ENCODE measurements at regions not wholly inside any gene's neighbourhood (a gene's known extent, or its start where the extent isn't known, plus 50 kb on each side); places are given as distances from the start of the nearest gene placed in this dataset.
"Not testable (repeated sequence)": the region's sequence is repeated elsewhere in the genome, so short reads cannot be mapped to it uniquely, and the experiment has no call there.

- Histone ChIP-seq H3F3A (ENCODE audit: low read depth) (no peaks in the 10 kb centered on the region), H3K4me1 (no peaks in the 10 kb centered on the region), H3K9ac (no peak overlapping the region), H4K20me1 (ENCODE audit: low read depth) (no peaks in the 10 kb centered on the region), H3K4me3 (no peak overlapping the region), H2AFZ (replicated peaks) (no peak overlapping the region), H3K79me2 (ENCODE audit: low read depth) (no peaks in the 10 kb centered on the region), H3K27me3 (no peaks in the 10 kb centered on the region), H3K9me3 (ENCODE audit: low read depth) (no peaks in the 10 kb centered on the region), H3K36me3 (no peaks in the 10 kb centered on the region), H3K4me2 (no peak overlapping the region), H3K27ac (no peak overlapping the region)
- TF ChIP-seq CTCF (IDR thresholded peaks at IDR 0.05) (no peak), EZH2phosphoT487 (IDR thresholded peaks at IDR 0.05) (no peak), EZH2 (IDR thresholded peaks at IDR 0.05) (no peak)
- no peak overlapping the region for H3K27ac Mint-ChIP-seq
- H3K9me3 Mint-ChIP-seq = no peaks in the 10 kb centered on the region
- DNase-seq (ENCODE audit: low spot score) = no peak
- H3K27me3 Mint-ChIP-seq (ENCODE audit: insufficient read depth, low read depth) = no peaks in the 10 kb centered on the region
- H3K4me1 Mint-ChIP-seq = no peaks in the 10 kb centered on the region
- H3K36me3 Mint-ChIP-seq = no peaks in the 10 kb centered on the region
- no peak overlapping the region for H3K4me3 Mint-ChIP-seq
These were observed 657.2 kb downstream of the PRIM2 start for GRCh38 chr6:57974653-57975052.

- H3K9me3 ChIP-seq (ENCODE audit: low read depth); H3K4me2 ChIP-seq; H3K36me3 ChIP-seq; H3F3A ChIP-seq (ENCODE audit: low read depth); H3K4me3 ChIP-seq; H3K79me2 ChIP-seq (ENCODE audit: low read depth); H3K9ac ChIP-seq; H3K4me3 Mint-ChIP-seq; H2AFZ ChIP-seq (replicated peaks); H3K9me3 Mint-ChIP-seq; H3K27me3 Mint-ChIP-seq (ENCODE audit: insufficient read depth, low read depth); H3K27ac ChIP-seq; H3K4me1 Mint-ChIP-seq; H4K20me1 ChIP-seq (ENCODE audit: low read depth); H3K36me3 Mint-ChIP-seq; DNase-seq (ENCODE audit: low spot score); H3K27me3 ChIP-seq; H3K27ac Mint-ChIP-seq; H3K4me1 ChIP-seq: not testable (repeated sequence)
These were observed 657.7 kb downstream of the PRIM2 start for GRCh38 chr6:57975127-57975526.

GRCh38 chr6:57976371-57976770 lies 658.9 kb downstream of the PRIM2 start:
- not testable (repeated sequence) for H3K4me1 ChIP-seq; H2AFZ ChIP-seq (replicated peaks); H4K20me1 ChIP-seq (ENCODE audit: low read depth); H3K27me3 ChIP-seq; H3K36me3 Mint-ChIP-seq; H3K4me2 ChIP-seq; H3K36me3 ChIP-seq; H3K4me1 Mint-ChIP-seq; DNase-seq (ENCODE audit: low spot score); H3K9ac ChIP-seq; H3K79me2 ChIP-seq (ENCODE audit: low read depth); H3K4me3 Mint-ChIP-seq; H3K27ac Mint-ChIP-seq; H3F3A ChIP-seq (ENCODE audit: low read depth); H3K9me3 ChIP-seq (ENCODE audit: low read depth); H3K4me3 ChIP-seq; H3K27me3 Mint-ChIP-seq (ENCODE audit: insufficient read depth, low read depth); H3K9me3 Mint-ChIP-seq; H3K27ac ChIP-seq

GRCh38 chr6:57983603-57984002 lies 666.2 kb downstream of the PRIM2 start:
- not testable (repeated sequence) for DNase-seq (ENCODE audit: low spot score); H2AFZ ChIP-seq (replicated peaks); H3K36me3 Mint-ChIP-seq; H3K4me1 Mint-ChIP-seq; H3K4me1 ChIP-seq; H3K27me3 Mint-ChIP-seq (ENCODE audit: insufficient read depth, low read depth); H3K9me3 ChIP-seq (ENCODE audit: low read depth); H3K9ac ChIP-seq; H3K4me2 ChIP-seq; H3K79me2 ChIP-seq (ENCODE audit: low read depth); H3K36me3 ChIP-seq; H3K27ac ChIP-seq; H4K20me1 ChIP-seq (ENCODE audit: low read depth); H3K9me3 Mint-ChIP-seq; H3K27me3 ChIP-seq; H3F3A ChIP-seq (ENCODE audit: low read depth); H3K4me3 Mint-ChIP-seq; H3K4me3 ChIP-seq; H3K27ac Mint-ChIP-seq

- not testable (repeated sequence) for H3K4me3 ChIP-seq; H3K27me3 Mint-ChIP-seq (ENCODE audit: insufficient read depth, low read depth); H3K36me3 Mint-ChIP-seq; H3K27me3 ChIP-seq; H4K20me1 ChIP-seq (ENCODE audit: low read depth); H3K27ac Mint-ChIP-seq; H3K9me3 Mint-ChIP-seq; H3K9me3 ChIP-seq (ENCODE audit: low read depth); H3K9ac ChIP-seq; H3K27ac ChIP-seq; H3K4me2 ChIP-seq; H3K4me3 Mint-ChIP-seq; H2AFZ ChIP-seq (replicated peaks); H3K79me2 ChIP-seq (ENCODE audit: low read depth); H3K4me1 Mint-ChIP-seq; H3K36me3 ChIP-seq; DNase-seq (ENCODE audit: low spot score); H3F3A ChIP-seq (ENCODE audit: low read depth); H3K4me1 ChIP-seq
These were observed 667.1 kb downstream of the PRIM2 start for GRCh38 chr6:57984575-57984974.

- H3K36me3 ChIP-seq; H3K27me3 ChIP-seq; H3K4me3 Mint-ChIP-seq; H3K4me1 Mint-ChIP-seq; H3K9ac ChIP-seq; H3F3A ChIP-seq (ENCODE audit: low read depth); H3K36me3 Mint-ChIP-seq; H3K27me3 Mint-ChIP-seq (ENCODE audit: insufficient read depth, low read depth); DNase-seq (ENCODE audit: low spot score); H2AFZ ChIP-seq (replicated peaks); H3K9me3 Mint-ChIP-seq; H3K27ac Mint-ChIP-seq; H4K20me1 ChIP-seq (ENCODE audit: low read depth); H3K79me2 ChIP-seq (ENCODE audit: low read depth); H3K9me3 ChIP-seq (ENCODE audit: low read depth); H3K4me3 ChIP-seq; H3K4me2 ChIP-seq; H3K4me1 ChIP-seq; H3K27ac ChIP-seq: not testable (repeated sequence)
These were observed 668.3 kb downstream of the PRIM2 start for GRCh38 chr6:57985734-57986133.

GRCh38 chr6:57986584-57986983 lies 669.2 kb downstream of the PRIM2 start:
- not testable (repeated sequence) for H3K4me1 Mint-ChIP-seq; H3K9me3 ChIP-seq (ENCODE audit: low read depth); H4K20me1 ChIP-seq (ENCODE audit: low read depth); H3K4me2 ChIP-seq; H3K27ac Mint-ChIP-seq; H3F3A ChIP-seq (ENCODE audit: low read depth); H3K27ac ChIP-seq; H3K9ac ChIP-seq; H3K79me2 ChIP-seq (ENCODE audit: low read depth); H3K4me3 Mint-ChIP-seq; H3K4me3 ChIP-seq; H3K36me3 ChIP-seq; H3K27me3 ChIP-seq; DNase-seq (ENCODE audit: low spot score); H3K36me3 Mint-ChIP-seq; H3K9me3 Mint-ChIP-seq; H3K4me1 ChIP-seq; H3K27me3 Mint-ChIP-seq (ENCODE audit: insufficient read depth, low read depth); H2AFZ ChIP-seq (replicated peaks)
